Loucy (cell line): ENCODE measurements at regions not wholly inside any gene's neighbourhood (a gene's known extent, or its start where the extent isn't known, plus 50 kb on each side); places are given as distances from the start of the nearest gene placed in this dataset.

Source experiments
- H2AFZ ChIP-seq: fragments of 200-600 bp; sonication (generic); 2 replicates; pipeline ENCODE4 v1.6.0; 2016; ENCODE audit warnings: antibody characterized with exemption, mild to moderate bottlenecking, low read length, moderate library complexity
- H3F3A ChIP-seq: fragments of 200-600 bp; 2 replicates; pipeline ENCODE4 v1.6.0; 2016; ENCODE audit warnings: antibody characterized with exemption, low read depth, mild to moderate bottlenecking
- H3K27me3 ChIP-seq: fragments of 200-600 bp; sonication (generic); 2 replicates; pipeline ENCODE4 v1.6.1; 2014; ENCODE audit warnings: low read length, mild to moderate bottlenecking; ENCODE audit not compliant: insufficient read depth, poor library complexity, severe bottlenecking
- H3K36me3 ChIP-seq: fragments of 200-600 bp; sonication (generic); 2 replicates; pipeline ENCODE4 v1.6.1; 2016; ENCODE audit warnings: low read length; ENCODE audit not compliant: insufficient read depth
- H3K4me1 ChIP-seq: fragments of 200-600 bp; sonication (generic); 2 replicates; pipeline ENCODE4 v1.5.1; 2014; ENCODE audit warnings: low read length, mild to moderate bottlenecking; ENCODE audit not compliant: insufficient read depth, poor library complexity, severe bottlenecking
- H3K4me2 ChIP-seq: fragments of 200-600 bp; sonication (generic); 2 replicates; pipeline ENCODE4 v1.6.0; 2014; ENCODE audit warnings: antibody characterized with exemption, low read length, low read depth, mild to moderate bottlenecking; ENCODE audit not compliant: poor library complexity, severe bottlenecking
- H3K4me3 ChIP-seq: fragments of 200-600 bp; sonication (generic); 2 replicates; pipeline ENCODE4 v1.5.1; 2014; ENCODE audit warnings: low read length, mild to moderate bottlenecking, mixed read lengths; ENCODE audit not compliant: poor library complexity, severe bottlenecking
- H3K79me2 ChIP-seq: fragments of 200-600 bp; sonication (generic); 2 replicates; pipeline ENCODE4 v1.6.1; 2014; ENCODE audit warnings: low read length; ENCODE audit not compliant: insufficient read depth
- H3K9ac ChIP-seq: fragments of 200-600 bp; sonication (generic); 2 replicates; pipeline ENCODE4 v1.6.0; 2014; ENCODE audit warnings: mild to moderate bottlenecking, low read depth, low read length, moderate library complexity; ENCODE audit not compliant: poor library complexity, severe bottlenecking
- H3K9me2 ChIP-seq: fragments of 200-600 bp; sonication (generic); replicated peaks from 2 replicates; pipeline ENCODE4 v1.6.1; 2016; ENCODE audit warnings: low read depth, low read length, mixed read lengths
- H3K9me3 ChIP-seq: fragments of 200-600 bp; sonication (generic); 2 replicates; pipeline ENCODE4 v1.6.1; 2014; ENCODE audit warnings: mild to moderate bottlenecking, antibody characterized with exemption, low read length, low read depth; ENCODE audit not compliant: insufficient read depth
- H4K20me1 ChIP-seq: fragments of 200-600 bp; sonication (generic); 2 replicates; pipeline ENCODE4 v1.6.0; 2014; ENCODE audit warnings: antibody characterized with exemption, low read length, mild to moderate bottlenecking; ENCODE audit not compliant: insufficient read depth, poor library complexity, severe bottlenecking
- CTCF ChIP-seq: fragments of 200-600 bp; sonication (generic); conservative IDR thresholded peaks from 2 replicates; pipeline ENCODE4 v1.5.1; 2014; ENCODE audit warnings: mild to moderate bottlenecking, antibody characterized with exemption, low read length
- EZH2phosphoT487 ChIP-seq: fragments of 200-600 bp; IDR thresholded peaks from 2 replicates; pipeline ENCODE4 v1.6.1; 2018; ENCODE audit warnings: antibody characterized with exemption, mild to moderate bottlenecking, moderate library complexity, borderline replicate concordance

- Histone ChIP-seq H3F3A (no peaks in the 10 kb centered on the region), H3K79me2 (no peaks in the 10 kb centered on the region), H3K9ac (no peak overlapping the region), H3K36me3 (no peaks in the 10 kb centered on the region), H3K4me2 (no peak overlapping the region), H3K4me1 (peaks cover 15% of the 10 kb centered on the region), H3K9me3 (no peaks in the 10 kb centered on the region), H2AFZ (no peak overlapping the region), H3K4me3 (no peak overlapping the region), H3K9me2 (no peaks in the 10 kb centered on the region), H3K27me3 (no peaks in the 10 kb centered on the region), H4K20me1 (no peaks in the 10 kb centered on the region)
- TF ChIP-seq CTCF, result no peak
- TF ChIP-seq EZH2phosphoT487, result no peak
These were observed 252.0 kb upstream of the PROK2 start for GRCh38 chr3:72036899-72037298.

GRCh38 chr3:72035606-72036005 lies 250.7 kb upstream of the PROK2 start:
- H4K20me1 ChIP-seq, result no peaks in the 10 kb centered on the region
- H3K4me3 ChIP-seq, result no peak overlapping the region
- TF ChIP-seq EZH2phosphoT487 (no peak), CTCF (no peak)
- H3K9me2 ChIP-seq, result no peaks in the 10 kb centered on the region
- H2AFZ ChIP-seq, result no peak overlapping the region
- no peaks in the 10 kb centered on the region for H3F3A ChIP-seq
- no peaks in the 10 kb centered on the region for H3K27me3 ChIP-seq
- no peak overlapping the region for H3K4me2 ChIP-seq
- no peaks in the 10 kb centered on the region for H3K36me3 ChIP-seq
- H3K4me1 ChIP-seq, result peaks cover 23% of the 10 kb centered on the region
- no peak overlapping the region for H3K9ac ChIP-seq
- no peaks in the 10 kb centered on the region for H3K9me3 ChIP-seq
- H3K79me2 ChIP-seq, result no peaks in the 10 kb centered on the region

GRCh38 chr3:72034986-72035385 lies 250.0 kb upstream of the PROK2 start:
- H3K79me2 ChIP-seq, result no peaks in the 10 kb centered on the region
- no peak for TF ChIP-seq EZH2phosphoT487
- TF ChIP-seq CTCF, result no peak; the same call in 1 of the 2 replicates
- H3K9me2 ChIP-seq, result no peaks in the 10 kb centered on the region
- no peak overlapping the region for H3K4me2 ChIP-seq
- H3K4me3 ChIP-seq, result no peak overlapping the region
- no peaks in the 10 kb centered on the region for H3K9me3 ChIP-seq
- no peaks in the 10 kb centered on the region for H3K27me3 ChIP-seq
- H3K9ac ChIP-seq, result no peak overlapping the region
- peaks cover 23% of the 10 kb centered on the region for H3K4me1 ChIP-seq
- no peak overlapping the region for H2AFZ ChIP-seq
- H4K20me1 ChIP-seq, result no peaks in the 10 kb centered on the region
- H3K36me3 ChIP-seq, result no peaks in the 10 kb centered on the region
- no peaks in the 10 kb centered on the region for H3F3A ChIP-seq
